ENCODE measurements at regions not wholly inside any gene's neighbourhood (a gene's known extent, or its start where the extent isn't known, plus 50 kb on each side); places are given as distances from the start of the nearest gene placed in this dataset.

- in situ Hi-C loops (cut with HindIII; ENCODE audit: low sequenced_read_pairs): no loop called here
- DNase-seq (ENCODE audit: low read depth): no peak
- TF ChIP-seq CTCF (IDR thresholded peaks at IDR 0.05; ENCODE audit: low read depth, low read length, missing control alignments): no peak
- H3K4me3 ChIP-seq (ENCODE audit: low read depth, low read length): no peak overlapping the region
Observed at GRCh38 chr20:39433466-39433865, 471.3 kb downstream of the DHX35 start.

GRCh38 chr20:39431091-39431880 is 469.1 kb downstream of the DHX35 start:
- no peak for DNase-seq (ENCODE audit: low read depth)
- TF ChIP-seq CTCF (IDR thresholded peaks at IDR 0.05; ENCODE audit: low read depth, low read length, missing control alignments): no peak
- in situ Hi-C loops (cut with HindIII; ENCODE audit: low sequenced_read_pairs): no loop called here
- no peak overlapping the region for H3K4me3 ChIP-seq (ENCODE audit: low read depth, low read length)

- DNase-seq (ENCODE audit: low read depth): no peak
- in situ Hi-C loops (cut with HindIII; ENCODE audit: low sequenced_read_pairs): no loop called here
- TF ChIP-seq CTCF (IDR thresholded peaks at IDR 0.05; ENCODE audit: low read depth, low read length, missing control alignments): peak; percentile 25
- H3K4me3 ChIP-seq (ENCODE audit: low read depth, low read length): no peak overlapping the region
Observed at GRCh38 chr20:39429726-39430125, 467.6 kb downstream of the DHX35 start.

- TF ChIP-seq CTCF (IDR thresholded peaks at IDR 0.05; ENCODE audit: low read depth, low read length, missing control alignments): no peak
- in situ Hi-C loops (cut with HindIII; ENCODE audit: low sequenced_read_pairs): no loop called here
- no peak overlapping the region for H3K4me3 ChIP-seq (ENCODE audit: low read depth, low read length)
- DNase-seq (ENCODE audit: low read depth): no peak
Observed at GRCh38 chr20:39424962-39425678, 463.0 kb downstream of the DHX35 start.

GRCh38 chr20:39421571-39422105 is 459.5 kb downstream of the DHX35 start:
- in situ Hi-C loops (cut with HindIII; ENCODE audit: low sequenced_read_pairs): no loop called here
- TF ChIP-seq CTCF (IDR thresholded peaks at IDR 0.05; ENCODE audit: low read depth, low read length, missing control alignments): no peak
- DNase-seq (ENCODE audit: low read depth): no peak
- no peak overlapping the region for H3K4me3 ChIP-seq (ENCODE audit: low read depth, low read length)

- no peak overlapping the region for H3K4me3 ChIP-seq (ENCODE audit: low read depth, low read length)
- DNase-seq (ENCODE audit: low read depth): no peak
- TF ChIP-seq CTCF (IDR thresholded peaks at IDR 0.05; ENCODE audit: low read depth, low read length, missing control alignments): no peak
- in situ Hi-C loops (cut with HindIII; ENCODE audit: low sequenced_read_pairs): no loop called here
Observed at GRCh38 chr20:39412091-39412490, 449.9 kb downstream of the DHX35 start.
